IMR-90 (cell line): ENCODE measurements at regions not wholly inside any gene's neighbourhood (a gene's known extent, or its start where the extent isn't known, plus 50 kb on each side); places are given as distances from the start of the nearest gene placed in this dataset.

Experiments
- ATAC-seq: fragments of 200-7000 bp; cut with Tn5 transposase; 2 replicates; pipeline ENCODE4 v1.9.1; 2020; ENCODE audit warnings: low read depth, mild to moderate bottlenecking, moderate library complexity
- BruUV-seq: library from RNA; stranded (reverse); fragments of 400-500 nt; replicated peaks from 2 replicates; lab custom pipeline; 2021; lab: Mats Ljungman, UMichigan
- CTCF ChIA-PET: fragments of 300-600 bp; formaldehyde crosslinking; extraction: SDS; loops from one replicate; lab custom pipeline; 2021; ENCODE audit warnings: antibody characterized with exemption; lab: Yijun Ruan, JAX
- POLR2A ChIA-PET: fragments of 300-600 bp; sonication (Branson Sonifier 250); formaldehyde crosslinking; loops from one replicate; lab custom pipeline; 2022; ENCODE audit warnings: antibody characterized with exemption; ENCODE audit not compliant: unreplicated experiment; lab: Charles Lee
- DNase-seq: peaks from one replicate; pipeline ENCODE4 v3.0.0; 2013
- H2AFZ ChIP-seq: replicated peaks from 2 replicates; pipeline ENCODE3; 2013; ENCODE audit warnings: low read length, mild to moderate bottlenecking; ENCODE audit not compliant: poor library complexity
- H2AK5ac ChIP-seq: 2 replicates; pipeline ENCODE4 v1.6.1; 2013; ENCODE audit warnings: low read depth, low read length, inconsistent platforms
- H2AK9ac ChIP-seq: replicated peaks from 2 replicates; pipeline ENCODE3; 2013; ENCODE audit warnings: mild to moderate bottlenecking, low read depth, low read length, moderate library complexity; ENCODE audit not compliant: poor library complexity
- H2BK120ac ChIP-seq: 2 replicates; pipeline ENCODE4 v1.6.1; 2013; ENCODE audit warnings: low read depth, low read length, inconsistent platforms
- H2BK15ac ChIP-seq: 3 replicates; pipeline ENCODE4 v1.6.1; 2013; ENCODE audit warnings: low read depth, low read length, inconsistent platforms
- H2BK20ac ChIP-seq: 2 replicates; pipeline ENCODE4 v1.6.1; 2013; ENCODE audit warnings: low read depth, mild to moderate bottlenecking, inconsistent platforms, low read length, moderate library complexity
- H2BK5ac ChIP-seq: 2 replicates; pipeline ENCODE4 v1.6.1; 2013; ENCODE audit warnings: mild to moderate bottlenecking, low read depth, low read length, inconsistent platforms; ENCODE audit not compliant: poor library complexity, severe bottlenecking
- H3K14ac ChIP-seq: replicated peaks from 2 replicates; pipeline ENCODE4 v1.6.1; 2013; ENCODE audit warnings: low read depth, low read length, inconsistent platforms
- H3K18ac ChIP-seq: 2 replicates; pipeline ENCODE4 v1.6.1; 2013; ENCODE audit warnings: low read depth, low read length, control low read depth
- H3K23ac ChIP-seq: 2 replicates; pipeline ENCODE4 v1.6.1; 2013; ENCODE audit warnings: low read depth, low read length, inconsistent platforms
- H3K27ac ChIP-seq: 2 replicates; pipeline ENCODE4 v1.5.1; 2013; ENCODE audit warnings: mild to moderate bottlenecking, control low read depth, low read length; ENCODE audit not compliant: insufficient read depth
- H3K27me3 ChIP-seq: 2 replicates; pipeline ENCODE4 v1.6.1; 2013; ENCODE audit warnings: low read length; ENCODE audit not compliant: control insufficient read depth, insufficient read depth
- H3K36me3 ChIP-seq: 2 replicates; pipeline ENCODE4 v1.6.1; 2013; ENCODE audit warnings: low read length, mixed read lengths; ENCODE audit not compliant: control insufficient read depth, insufficient read depth
- H3K4ac ChIP-seq: 2 replicates; pipeline ENCODE4 v1.6.1; 2013; ENCODE audit warnings: low read depth, low read length, inconsistent platforms
- H3K4me1 ChIP-seq: 2 replicates; pipeline ENCODE4 v1.6.1; 2013; ENCODE audit warnings: low read length, mixed read lengths; ENCODE audit not compliant: control insufficient read depth, insufficient read depth
- H3K4me2 ChIP-seq: 2 replicates; pipeline ENCODE4 v1.6.1; 2013; ENCODE audit warnings: low read depth, mild to moderate bottlenecking, control low read depth, low read length, moderate library complexity
- H3K4me3 ChIP-seq: 2 replicates; pipeline ENCODE4 v1.5.1; 2013; ENCODE audit warnings: low read depth, mild to moderate bottlenecking, control low read depth, low read length, moderate library complexity; ENCODE audit not compliant: insufficient read depth
- H3K56ac ChIP-seq: 2 replicates; pipeline ENCODE4 v1.6.1; 2013; ENCODE audit warnings: low read length, inconsistent platforms; ENCODE audit not compliant: insufficient read depth; ENCODE audit errors: extremely low read depth
- H3K79me1 ChIP-seq, 2 experiments: 2 replicates each; pipeline ENCODE4 v1.6.1; 2013; ENCODE audit warnings: low read length in 2 of 2, inconsistent platforms in 1 of 2, low read depth in 1 of 2
- H3K9ac ChIP-seq: 2 replicates; pipeline ENCODE4 v1.6.1; 2013; ENCODE audit warnings: low read depth, low read length, control low read depth
- H3K9me1 ChIP-seq: 2 replicates; pipeline ENCODE4 v1.6.1; 2013; ENCODE audit warnings: low read length, inconsistent platforms; ENCODE audit not compliant: insufficient read depth
- H3K9me3 ChIP-seq: 2 replicates; pipeline ENCODE4 v1.6.1; 2013; ENCODE audit warnings: low read length; ENCODE audit not compliant: control insufficient read depth, insufficient read depth
- H4K20me1 ChIP-seq: 2 replicates; pipeline ENCODE4 v1.6.1; 2013; ENCODE audit warnings: low read length, inconsistent platforms; ENCODE audit not compliant: insufficient read depth
- H4K5ac ChIP-seq: 2 replicates; pipeline ENCODE4 v1.6.1; 2013; ENCODE audit warnings: mild to moderate bottlenecking, low read depth, low read length, control low read depth
- H4K8ac ChIP-seq, 2 experiments: 2 replicates each; pipeline ENCODE4 v1.6.1; 2013; ENCODE audit warnings: low read depth in 2 of 2, low read length in 2 of 2, control low read depth in 1 of 2, inconsistent platforms in 1 of 2
- H4K91ac ChIP-seq: 2 replicates; pipeline ENCODE4 v1.6.1; 2013; ENCODE audit warnings: low read depth, low read length, inconsistent platforms; ENCODE audit not compliant: insufficient read depth
- CEBPB ChIP-seq: IDR thresholded peaks from 2 replicates; pipeline ENCODE4 v1.6.1; 2012; ENCODE audit warnings: low read depth, low read length, improper control_type of control experiment
- CHD1 ChIP-seq: IDR thresholded peaks from 2 replicates; pipeline ENCODE4 v1.6.1; 2012; ENCODE audit warnings: low read depth, low read length, improper control_type of control experiment
- FOS ChIP-seq: fragments of 150-350 bp; IDR thresholded peaks from 2 replicates; pipeline ENCODE4 v1.6.1; 2016; ENCODE audit warnings: low read depth, low read length
- NFE2L2 ChIP-seq: fragments of 150-350 bp; IDR thresholded peaks from 2 replicates; pipeline ENCODE4 v1.6.1; 2016; ENCODE audit warnings: low read depth, mild to moderate bottlenecking, low read length
- RAD21 ChIP-seq: IDR thresholded peaks from 2 replicates; pipeline ENCODE4 v1.6.1; 2012; ENCODE audit warnings: low read length, improper control_type of control experiment
- RCOR1 ChIP-seq: IDR thresholded peaks from 2 replicates; pipeline ENCODE4 v1.6.1; 2012; ENCODE audit warnings: mild to moderate bottlenecking, low read length, improper control_type of control experiment; ENCODE audit not compliant: insufficient replicate concordance
- USF2 ChIP-seq: fragments of 150-350 bp; IDR thresholded peaks from 2 replicates; pipeline ENCODE4 v1.6.1; 2017; ENCODE audit warnings: mild to moderate bottlenecking, antibody characterized with exemption, low read length, low read depth
- WGBS, 2 experiments: methylation state at CpG; one replicate each; pipeline versions ENCODE4 v1.1.5 to v1.1.7; 2013; ENCODE audit warnings: missing lambda C conversion rate in 2 of 2; ENCODE audit not compliant: insufficient read length in 1 of 2; ENCODE audit errors: extremely low coverage in 2 of 2; 5-methylcytosine and 5-hydroxymethylcytosine counted together
- dilution Hi-C: fragments of 300-500 bp; cut with HindIII; formaldehyde crosslinking; loops from one replicate; pipeline ENCODE4 v1.14.3; 2018; ENCODE audit warnings: low sequenced_read_pairs; ENCODE audit not compliant: unreplicated experiment
- in situ Hi-C: fragments of 300-500 bp; cut with MboI; formaldehyde crosslinking; loops from 3 replicates; pipeline ENCODE4 v1.14.3; 2019; ENCODE audit warnings: low sequenced_read_pairs, inconsistent platforms, mixed read lengths
- intact Hi-C: fragments of 100-400 bp; cut with micrococcal nuclease; formaldehyde crosslinking; loops from 2 replicates; pipeline ENCODE4 v1.10.0; 2022
- TF ChIP-seq, protein P1 (sequence below): conservative IDR thresholded peaks from 2 replicates; pipeline ENCODE4 v1.5.1; 2012; ENCODE audit warnings: mild to moderate bottlenecking, low read depth, low read length, improper control_type of control experiment

GRCh38 chr5:4551034-4551433 lies 589.1 kb upstream of the ADAMTS16 start:
- no TSS peak for BruUV-seq
- no peak overlapping the region for H3K4me2 ChIP-seq

More at GRCh38 chr5:4551034-4551433, 589.1 kb upstream of the ADAMTS16 start:
- TF ChIP-seq CHD1 (no peak), NFE2L2 (no peak), RAD21 (no peak), CEBPB (no peak), USF2 (no peak), RCOR1 (no peak), FOS (no peak)
- TF ChIP-seq, protein P1, sequence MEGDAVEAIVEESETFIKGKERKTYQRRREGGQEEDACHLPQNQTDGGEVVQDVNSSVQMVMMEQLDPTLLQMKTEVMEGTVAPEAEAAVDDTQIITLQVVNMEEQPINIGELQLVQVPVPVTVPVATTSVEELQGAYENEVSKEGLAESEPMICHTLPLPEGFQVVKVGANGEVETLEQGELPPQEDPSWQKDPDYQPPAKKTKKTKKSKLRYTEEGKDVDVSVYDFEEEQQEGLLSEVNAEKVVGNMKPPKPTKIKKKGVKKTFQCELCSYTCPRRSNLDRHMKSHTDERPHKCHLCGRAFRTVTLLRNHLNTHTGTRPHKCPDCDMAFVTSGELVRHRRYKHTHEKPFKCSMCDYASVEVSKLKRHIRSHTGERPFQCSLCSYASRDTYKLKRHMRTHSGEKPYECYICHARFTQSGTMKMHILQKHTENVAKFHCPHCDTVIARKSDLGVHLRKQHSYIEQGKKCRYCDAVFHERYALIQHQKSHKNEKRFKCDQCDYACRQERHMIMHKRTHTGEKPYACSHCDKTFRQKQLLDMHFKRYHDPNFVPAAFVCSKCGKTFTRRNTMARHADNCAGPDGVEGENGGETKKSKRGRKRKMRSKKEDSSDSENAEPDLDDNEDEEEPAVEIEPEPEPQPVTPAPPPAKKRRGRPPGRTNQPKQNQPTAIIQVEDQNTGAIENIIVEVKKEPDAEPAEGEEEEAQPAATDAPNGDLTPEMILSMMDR = no peak
- Histone ChIP-seq H2BK15ac (no peak overlapping the region), H4K20me1 (no peaks in the 10 kb centered on the region), H3K23ac (no peak overlapping the region), H3K79me1 (no peaks in the 10 kb centered on the region), H4K5ac (no peak overlapping the region), H3K9ac (no peak overlapping the region), H3K27me3 (no peaks in the 10 kb centered on the region), H2AK9ac (no peak overlapping the region), H2BK20ac (no peak overlapping the region), H3K9me1 (no peaks in the 10 kb centered on the region), H3K4ac (no peak overlapping the region), H3K9me3 (peaks cover 13% of the 10 kb centered on the region; the same call in 1 of the 2 replicates), H3K56ac (no peak overlapping the region), H3K18ac (no peak overlapping the region), H2AK5ac (no peak overlapping the region), H2BK5ac (no peak overlapping the region), H3K4me3 (no peak overlapping the region), H4K8ac (no peak overlapping the region), H3K14ac (no peak overlapping the region), H2BK120ac (no peak overlapping the region), H3K4me1 (no peaks in the 10 kb centered on the region), H4K91ac (no peak overlapping the region), H2AFZ (no peak overlapping the region), H3K36me3 (no peaks in the 10 kb centered on the region), H3K27ac (no peak overlapping the region)
- no CpG with 5 or more reads among the region's 3 CpGs for WGBS, 2 experiments
- DNase-seq = no peak
- intact Hi-C loops = no loop called here
- POLR2A ChIA-PET = no interaction called here
- no peak for ATAC-seq
- dilution Hi-C loops = no loop called here
- CTCF ChIA-PET = no interaction called here
- in situ Hi-C loops = no loop called here
